Fibroblast of villous mesenchyme (primary cell): ENCODE measurements at regions not wholly inside any gene's neighbourhood (a gene's known extent, or its start where the extent isn't known, plus 50 kb on each side); places are given as distances from the start of the nearest gene placed in this dataset.

Experiments used
- DNase-seq: peaks from one replicate; pipeline ENCODE4 v3.0.0-alpha.2; 2010; ENCODE audit warnings: low read depth
- H3K4me3 ChIP-seq: 2 replicates; pipeline ENCODE4 v1.5.1; 2011; ENCODE audit warnings: low read depth, mild to moderate bottlenecking, low read length
- TF ChIP-seq, protein P1 (sequence below): IDR thresholded peaks from 2 replicates; pipeline ENCODE4 v1.5.1; 2012; ENCODE audit warnings: low read depth, mild to moderate bottlenecking, low read length; ENCODE audit not compliant: insufficient read depth

- no peak overlapping the region for H3K4me3 ChIP-seq
- peak; percentile 59 for DNase-seq
- TF ChIP-seq, protein P1, sequence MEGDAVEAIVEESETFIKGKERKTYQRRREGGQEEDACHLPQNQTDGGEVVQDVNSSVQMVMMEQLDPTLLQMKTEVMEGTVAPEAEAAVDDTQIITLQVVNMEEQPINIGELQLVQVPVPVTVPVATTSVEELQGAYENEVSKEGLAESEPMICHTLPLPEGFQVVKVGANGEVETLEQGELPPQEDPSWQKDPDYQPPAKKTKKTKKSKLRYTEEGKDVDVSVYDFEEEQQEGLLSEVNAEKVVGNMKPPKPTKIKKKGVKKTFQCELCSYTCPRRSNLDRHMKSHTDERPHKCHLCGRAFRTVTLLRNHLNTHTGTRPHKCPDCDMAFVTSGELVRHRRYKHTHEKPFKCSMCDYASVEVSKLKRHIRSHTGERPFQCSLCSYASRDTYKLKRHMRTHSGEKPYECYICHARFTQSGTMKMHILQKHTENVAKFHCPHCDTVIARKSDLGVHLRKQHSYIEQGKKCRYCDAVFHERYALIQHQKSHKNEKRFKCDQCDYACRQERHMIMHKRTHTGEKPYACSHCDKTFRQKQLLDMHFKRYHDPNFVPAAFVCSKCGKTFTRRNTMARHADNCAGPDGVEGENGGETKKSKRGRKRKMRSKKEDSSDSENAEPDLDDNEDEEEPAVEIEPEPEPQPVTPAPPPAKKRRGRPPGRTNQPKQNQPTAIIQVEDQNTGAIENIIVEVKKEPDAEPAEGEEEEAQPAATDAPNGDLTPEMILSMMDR: peak; percentile 74
Observed at GRCh38 chr18:67104700-67105284, 411.7 kb downstream of the DSEL start.

- H3K4me3 ChIP-seq: no peak overlapping the region
- no peak for DNase-seq
- TF ChIP-seq, protein P1: no peak
Observed at GRCh38 chr18:67094123-67094522, 422.4 kb downstream of the DSEL start.

GRCh38 chr18:67092141-67092540, 424.4 kb downstream of the DSEL start:
- TF ChIP-seq, protein P1: no peak

DNA sequence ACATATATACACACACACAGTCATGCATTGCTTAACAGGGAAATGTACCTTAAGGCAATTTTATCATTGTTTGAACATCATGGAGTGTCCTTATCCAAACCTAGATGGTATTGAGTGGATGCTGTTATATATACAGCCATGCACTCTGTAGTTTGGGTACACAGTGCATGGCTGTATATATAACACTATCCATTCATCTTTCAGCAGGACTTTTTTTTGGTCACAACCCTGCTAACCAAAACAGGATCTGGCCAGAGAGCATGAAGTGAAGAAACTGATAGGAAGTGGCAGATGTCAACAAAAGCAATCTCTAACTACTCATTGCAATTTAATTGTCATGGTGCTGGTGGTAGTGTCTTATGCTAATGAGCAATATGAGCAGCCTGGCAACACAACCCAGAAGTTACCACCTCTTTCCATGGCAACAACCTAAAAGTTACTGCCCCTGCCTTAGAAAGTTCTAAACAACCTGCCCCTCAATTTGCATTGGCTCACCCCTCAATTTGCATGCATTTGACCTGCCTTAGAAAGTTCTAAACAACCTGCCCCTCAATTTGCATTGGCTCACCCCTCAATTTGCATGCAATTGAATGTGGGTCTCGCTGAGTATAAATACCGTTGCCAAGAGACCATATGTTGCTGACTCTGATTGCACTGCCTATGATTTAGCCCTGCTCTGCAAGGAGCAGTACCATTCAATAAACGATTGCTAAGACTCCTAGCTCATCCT, 434.9 kb downstream of the DSEL start:
- no peak for DNase-seq
- TF ChIP-seq, protein P1: no peak
- H3K4me3 ChIP-seq: no peak overlapping the region

More at GRCh38 chr18:67092141-67092540, 424.4 kb downstream of the DSEL start:
- no peak for DNase-seq
- no peak overlapping the region for H3K4me3 ChIP-seq

- TF ChIP-seq, protein P1: no peak
- DNase-seq: no peak
- H3K4me3 ChIP-seq: no peak overlapping the region
Observed at GRCh38 chr18:67080601-67081000, 435.9 kb downstream of the DSEL start.

DNA sequence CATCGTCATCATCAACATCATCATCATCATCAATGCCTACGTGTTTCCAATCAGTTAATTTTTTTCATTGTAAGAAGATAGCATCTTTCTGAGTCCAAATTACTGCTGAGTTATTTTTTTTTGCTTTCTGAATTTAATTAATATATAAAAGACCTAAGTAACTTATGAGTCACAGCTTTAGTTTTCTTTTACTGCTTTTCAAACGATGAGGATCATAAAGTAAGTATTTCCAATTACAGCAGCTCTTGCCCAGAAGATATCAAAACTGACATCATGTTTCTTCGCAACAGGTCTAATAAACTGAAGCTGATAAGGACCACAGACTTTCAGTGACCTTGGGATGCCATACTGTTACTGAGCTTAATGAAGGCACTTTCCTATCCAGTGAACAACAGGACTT, 442.2 kb downstream of the DSEL start:
- H3K4me3 ChIP-seq: no peak overlapping the region
- TF ChIP-seq, protein P1: no peak
- DNase-seq: no peak
